ENCODE measurements at regions not wholly inside any gene's neighbourhood (a gene's known extent, or its start where the extent isn't known, plus 50 kb on each side); places are given as distances from the start of the nearest gene placed in this dataset.

GRCh38 chr6:164246082-164246481 is 831.6 kb downstream of the QKI start:
- TF ChIP-seq CTCF (IDR thresholded peaks at IDR 0.05) (no peak), POLR2AphosphoS5 (IDR thresholded peaks at IDR 0.05) (no peak)
